Frontal cortex (tissue), 3 donors: ENCODE measurements at regions not wholly inside any gene's neighbourhood (a gene's known extent, or its start where the extent isn't known, plus 50 kb on each side); places are given as distances from the start of the nearest gene placed in this dataset.

Experiments used
- DNase-seq, 2 donors: peaks; one replicate each; pipeline ENCODE4 v3.0.0; 2012; ENCODE audit warnings: low spot score in 2 of 2
- FAIRE-seq: peaks from 2 replicates; lab custom pipeline; 2012; peaks lifted over from hg19 to GRCh38; lab: Jason Lieb, UNC
- donor health status: control.
- donor health status: control.
- donor health status: control.

DNA sequence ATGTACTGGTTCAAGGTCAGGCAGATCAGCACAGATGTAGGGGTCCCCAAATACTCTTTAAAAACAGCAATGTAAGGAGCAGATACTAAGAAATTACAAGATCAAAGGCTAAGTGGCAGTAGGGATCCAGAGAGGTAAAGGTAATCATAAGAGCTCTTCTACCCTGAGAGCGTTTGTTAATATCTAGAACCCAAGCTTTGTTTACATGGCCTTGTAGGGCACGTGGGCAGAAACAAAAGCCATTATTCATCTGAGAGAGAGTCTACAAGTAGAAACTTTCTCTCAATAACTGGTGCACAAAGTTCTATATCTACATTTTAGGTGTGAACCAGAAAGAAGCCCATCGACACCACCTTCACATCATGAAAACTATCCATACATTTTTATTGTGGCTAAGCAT is 225.6 kb upstream of the PCDH10 start:
- no peak for DNase-seq
- FAIRE-seq, result no peak

DNA sequence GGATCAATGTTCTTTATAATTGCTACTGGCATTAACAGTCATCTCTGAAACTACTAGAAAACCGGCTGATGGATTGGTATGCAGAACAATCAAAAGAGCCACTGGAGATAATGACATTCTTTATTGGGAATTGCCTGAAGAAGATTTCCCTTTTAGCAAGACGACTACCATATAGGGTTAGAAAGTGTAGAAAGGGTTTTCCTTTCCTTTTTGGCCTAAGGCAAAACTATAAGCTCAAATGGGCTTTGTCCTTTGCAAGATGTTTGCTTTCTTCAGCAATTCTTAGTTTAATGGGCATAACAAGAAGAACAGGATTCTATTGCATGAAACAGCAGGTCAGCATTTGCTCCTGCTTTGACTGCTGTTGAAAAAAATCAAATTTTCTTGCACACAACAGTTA is 214.2 kb upstream of the PCDH10 start:
- FAIRE-seq, result no peak

DNA sequence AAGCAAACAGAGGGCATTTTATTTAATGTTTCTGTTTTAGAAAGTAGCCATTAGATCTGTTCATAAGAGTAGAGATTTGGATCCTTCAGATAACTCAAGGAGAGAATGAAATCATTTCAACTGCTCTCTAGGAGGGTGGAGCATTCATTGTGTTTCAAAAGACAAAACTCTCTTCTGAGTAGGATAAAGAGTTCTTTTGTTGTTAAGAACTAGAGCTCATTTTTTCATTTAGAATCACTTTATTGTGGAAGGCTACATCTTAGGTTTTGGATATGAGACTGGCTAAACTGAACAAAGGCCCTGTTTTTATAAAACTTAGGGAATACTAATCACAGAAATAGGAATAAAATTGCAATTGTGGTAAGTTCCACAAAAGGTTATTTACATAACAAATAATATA is 193.9 kb upstream of the PCDH10 start:
- DNase-seq, result peak in 1 of 2 donors; percentile 40
- FAIRE-seq, result peak; percentile 97

More for the DNA sequence above, 214.2 kb upstream of the PCDH10 start:
- no peak for DNase-seq

DNA sequence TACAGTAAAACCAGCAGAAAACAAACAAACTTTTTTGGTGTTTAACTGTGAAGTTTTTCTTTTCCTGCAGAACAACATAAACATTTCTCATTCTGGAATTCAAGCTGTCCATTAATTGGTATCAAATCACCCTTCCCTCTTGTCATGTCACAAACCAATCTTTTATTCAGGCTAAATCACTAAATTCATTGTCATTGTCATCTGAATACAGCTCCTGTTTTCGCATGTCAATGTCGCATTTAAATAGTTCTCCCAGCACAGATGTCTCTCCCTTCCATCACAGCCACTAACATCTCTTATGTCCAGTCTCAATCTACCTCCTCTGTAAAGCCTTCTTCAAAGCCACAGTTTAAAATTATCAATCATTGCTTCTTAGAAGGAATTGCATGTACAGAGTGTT is 192.1 kb upstream of the PCDH10 start:
- peak; percentile 77 for FAIRE-seq
- no peak for DNase-seq

DNA sequence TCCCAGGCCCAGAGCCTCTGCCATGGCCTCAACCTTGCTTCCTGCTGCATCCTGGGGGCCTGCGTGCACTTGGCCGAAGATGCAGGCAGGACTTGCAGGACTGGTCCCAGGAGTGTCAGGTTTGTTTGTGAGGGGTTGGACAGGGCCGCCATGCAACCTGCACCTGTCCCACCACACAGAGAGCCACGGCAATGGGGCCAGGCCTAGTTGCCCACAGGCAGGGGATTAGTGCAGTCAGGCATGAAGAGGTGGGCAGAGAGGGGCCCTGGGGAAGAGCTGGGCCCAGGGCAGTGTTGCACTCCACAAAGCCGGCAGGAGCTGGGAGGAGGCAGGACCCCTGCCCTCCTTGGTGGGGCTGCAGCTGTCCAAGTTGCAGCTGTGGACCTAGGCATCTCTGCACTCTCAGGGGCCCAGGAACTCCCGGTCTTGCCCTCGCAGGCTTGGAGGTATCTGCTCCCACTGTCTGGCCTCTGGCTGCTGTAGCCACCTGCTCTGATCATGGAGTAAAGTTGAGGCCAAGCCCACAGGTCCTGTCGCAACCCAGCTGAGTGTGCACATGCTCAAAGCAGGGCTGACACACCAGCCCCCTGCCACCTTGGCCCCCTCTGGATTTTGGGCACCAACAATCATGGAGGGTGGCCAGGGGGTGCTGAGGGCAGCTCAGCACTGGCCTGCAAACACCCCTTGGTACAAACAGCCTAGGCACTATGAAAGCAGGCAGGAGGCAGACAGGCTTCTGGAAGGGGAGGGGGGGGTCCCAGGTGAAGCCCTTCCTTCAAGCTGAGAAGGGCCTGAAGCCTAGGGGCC is 190.4 kb upstream of the PCDH10 start:
- FAIRE-seq (no peak), DNase-seq (no peak)

DNA sequence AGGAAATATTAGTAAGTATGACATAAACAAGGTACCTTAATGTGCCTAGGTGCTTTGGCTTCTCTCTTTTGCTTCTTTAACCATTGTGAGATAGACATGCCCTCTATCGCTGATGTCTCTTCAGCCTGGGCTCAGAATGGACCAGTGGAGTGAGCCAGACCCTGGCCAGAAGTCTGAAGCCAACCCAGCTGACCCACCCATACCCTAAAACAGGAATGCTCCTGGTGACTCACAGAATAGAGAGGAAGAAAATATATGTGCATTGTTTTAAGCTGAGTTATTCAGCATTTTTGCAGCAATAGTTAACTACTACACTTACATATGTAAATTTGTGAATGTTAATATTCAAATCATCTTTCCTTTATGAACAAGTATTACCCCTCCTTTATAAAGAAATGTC is 167.5 kb upstream of the PCDH10 start:
- DNase-seq (no peak), FAIRE-seq (peak; percentile 15)

DNA sequence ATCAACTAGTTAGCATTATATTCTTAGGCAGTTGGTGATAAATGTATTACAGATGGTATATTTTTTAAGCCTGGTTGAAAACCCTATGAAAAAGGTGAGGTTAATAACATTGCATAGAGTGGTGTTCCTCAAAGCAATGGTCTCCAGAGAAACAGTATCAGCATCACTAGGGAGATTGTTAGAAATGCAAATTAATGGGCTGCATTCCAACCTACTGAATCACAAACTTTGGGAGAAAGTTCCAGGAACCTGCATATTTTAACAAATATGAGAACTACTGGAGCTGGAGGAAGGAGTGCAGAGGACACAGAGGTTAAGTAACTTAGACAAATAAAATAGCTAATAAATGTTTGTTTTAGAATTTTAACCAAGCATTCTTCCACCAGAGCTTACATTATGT is 166.9 kb upstream of the PCDH10 start:
- DNase-seq, result no peak

DNA sequence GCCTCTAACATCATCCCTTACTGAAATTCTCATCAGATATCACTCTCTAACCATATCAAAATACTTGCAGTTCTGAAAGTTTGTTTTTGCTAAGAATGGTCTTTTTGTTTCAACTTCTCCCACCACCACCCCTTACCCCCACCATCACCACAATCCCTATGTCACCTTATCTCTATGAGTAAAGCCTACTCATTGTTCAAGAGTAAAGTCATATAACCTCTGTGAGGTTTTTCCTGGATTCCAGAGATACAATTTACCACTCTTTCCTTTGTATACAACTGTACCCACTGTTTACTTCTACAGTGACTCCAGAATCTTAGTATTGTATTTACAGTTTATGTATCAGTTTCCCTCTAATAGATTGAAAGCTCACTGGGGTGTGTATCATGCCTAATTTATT is 158.0 kb upstream of the PCDH10 start:
- DNase-seq (no peak), FAIRE-seq (no peak)

More for the DNA sequence above, 166.9 kb upstream of the PCDH10 start:
- no peak for FAIRE-seq

DNA sequence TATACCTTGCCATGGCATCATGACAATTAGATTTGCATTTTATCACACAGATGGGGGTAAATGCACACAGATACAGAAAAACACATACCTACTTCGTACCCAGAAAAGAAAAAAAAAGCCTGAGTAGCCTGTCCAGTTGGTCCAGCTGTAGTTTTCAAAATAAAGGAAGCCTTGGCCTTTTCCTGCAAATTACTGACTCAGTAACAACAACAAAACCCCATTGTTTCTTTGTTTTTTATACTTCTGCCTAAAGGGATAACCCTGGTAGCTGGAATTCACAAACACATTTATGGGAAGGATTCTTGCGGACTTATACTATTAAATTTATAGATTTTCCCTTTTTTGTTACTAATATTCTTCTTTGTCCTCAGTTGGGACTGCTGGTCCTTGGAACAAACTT is 156.4 kb upstream of the PCDH10 start:
- FAIRE-seq, result no peak
- no peak for DNase-seq

DNA sequence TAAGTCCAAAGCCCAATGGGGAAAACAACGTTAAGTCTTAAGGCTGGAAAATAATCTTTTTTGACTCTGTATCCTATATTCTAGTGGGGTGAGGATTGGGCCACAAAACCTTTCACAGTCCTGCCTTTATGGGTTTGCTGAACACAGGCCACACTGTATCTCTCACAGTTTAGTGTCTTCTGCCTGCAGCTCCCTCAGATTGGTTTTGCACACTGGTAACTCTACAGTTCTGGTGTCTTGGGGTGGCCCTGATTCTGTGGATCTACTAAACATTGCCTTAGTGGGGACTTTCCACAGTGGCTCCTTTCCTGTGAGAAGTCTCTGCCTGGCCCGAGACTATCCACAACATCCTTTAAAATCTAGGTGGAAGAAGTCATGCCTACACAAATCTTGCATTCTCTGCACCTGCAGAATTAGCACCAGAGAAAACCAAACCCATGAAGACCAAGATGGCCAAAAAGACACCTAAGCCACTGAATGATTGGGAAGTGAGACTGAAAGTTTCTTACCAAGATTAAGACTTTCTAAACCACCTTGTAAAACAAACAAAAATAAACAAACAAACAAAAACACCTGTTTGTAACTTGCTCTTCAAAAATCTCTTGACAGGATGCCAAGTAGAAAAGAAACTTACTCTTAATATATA is 150.4 kb upstream of the PCDH10 start:
- DNase-seq, result no peak
- no peak for FAIRE-seq

DNA sequence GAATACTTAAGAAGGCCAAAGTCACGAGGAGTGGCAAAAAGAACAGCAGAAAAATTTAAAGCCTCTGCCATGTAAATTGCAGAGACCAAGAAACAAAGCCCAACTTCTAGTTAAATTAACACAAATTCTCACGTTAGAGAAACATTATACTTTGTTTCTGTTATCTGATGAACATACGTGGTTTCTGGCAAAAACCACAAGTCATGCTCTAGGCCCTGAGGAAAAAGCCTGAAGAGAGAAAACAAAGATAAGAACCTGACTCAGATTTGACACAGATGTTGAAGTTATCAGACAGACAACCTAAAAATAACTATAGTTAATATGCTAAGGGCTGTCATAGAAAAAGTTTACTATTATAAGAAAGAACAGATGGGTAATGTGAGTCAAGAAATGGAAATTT is 149.1 kb upstream of the PCDH10 start:
- no peak for DNase-seq
- FAIRE-seq, result no peak

DNA sequence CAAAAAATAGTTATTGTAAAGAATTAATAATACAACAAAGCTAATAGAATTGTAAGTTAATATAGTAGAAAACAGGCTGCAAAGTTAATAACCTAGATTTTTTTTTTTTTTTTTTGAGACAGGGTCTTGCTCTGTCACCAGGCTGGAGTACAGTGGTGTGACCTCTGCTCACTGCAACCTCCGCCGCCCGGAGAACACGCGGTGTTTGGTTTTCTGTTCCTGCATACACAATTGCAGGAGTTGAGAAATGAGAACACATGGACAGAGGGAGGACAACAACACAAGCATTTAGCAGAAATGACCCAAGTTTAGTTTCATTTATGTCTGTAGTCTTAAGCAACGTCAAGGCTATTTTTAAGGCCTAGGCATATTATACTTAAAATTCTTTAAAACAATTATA is 145.9 kb upstream of the PCDH10 start:
- no peak for FAIRE-seq

DNA sequence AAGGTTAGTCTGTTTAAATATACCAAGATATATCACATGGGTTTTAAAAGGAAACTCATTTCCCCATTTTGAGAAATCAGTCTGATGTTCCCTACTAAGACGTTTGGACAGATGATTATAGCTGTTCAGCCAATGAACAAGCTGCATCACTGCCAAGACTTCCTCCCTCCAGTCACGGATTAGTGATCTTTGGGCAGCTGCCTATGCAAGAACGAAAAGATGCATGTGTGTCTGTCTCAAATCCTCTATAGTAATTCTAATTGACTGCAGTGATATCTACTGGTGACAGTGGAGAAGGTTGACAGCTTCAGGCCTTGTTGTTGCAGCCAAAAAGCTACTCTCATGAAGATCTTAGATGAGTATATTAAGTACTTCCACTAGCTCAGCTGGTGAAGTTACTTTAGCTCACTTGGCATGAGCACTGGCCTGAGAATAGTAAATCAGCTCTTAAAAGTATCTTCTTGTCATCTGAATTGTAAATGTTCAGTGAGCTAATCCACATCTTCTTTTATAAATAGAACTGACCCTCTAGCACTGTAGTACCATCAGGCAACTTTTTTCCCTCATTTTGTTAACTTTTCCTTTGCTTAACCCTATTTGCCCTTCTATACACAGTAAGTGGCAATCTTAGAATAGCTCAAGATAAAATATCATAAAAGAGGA is 134.5 kb upstream of the PCDH10 start:
- FAIRE-seq (no peak), DNase-seq (no peak)

More for the DNA sequence above, 145.9 kb upstream of the PCDH10 start:
- DNase-seq, result no peak

DNA sequence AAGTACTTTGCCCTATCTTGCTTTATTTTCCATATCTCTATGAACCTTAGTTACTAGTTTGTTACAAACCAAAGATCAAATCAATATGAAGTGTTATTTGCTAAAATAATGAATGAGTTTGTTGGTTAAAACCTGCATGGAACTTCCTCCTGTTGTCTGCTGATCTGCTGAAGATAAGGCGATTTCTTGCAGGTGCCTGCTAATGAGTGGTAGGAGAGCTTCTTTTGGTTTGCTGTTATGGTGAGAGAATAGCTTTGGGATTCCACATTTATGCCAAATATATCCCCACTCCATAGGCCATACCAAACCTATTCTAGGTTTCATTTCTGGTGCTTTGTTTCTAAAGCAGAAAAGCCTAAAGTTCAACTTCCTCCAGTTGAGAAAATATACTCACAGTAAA is 103.8 kb upstream of the PCDH10 start:
- no peak for FAIRE-seq
- no peak for DNase-seq

DNA sequence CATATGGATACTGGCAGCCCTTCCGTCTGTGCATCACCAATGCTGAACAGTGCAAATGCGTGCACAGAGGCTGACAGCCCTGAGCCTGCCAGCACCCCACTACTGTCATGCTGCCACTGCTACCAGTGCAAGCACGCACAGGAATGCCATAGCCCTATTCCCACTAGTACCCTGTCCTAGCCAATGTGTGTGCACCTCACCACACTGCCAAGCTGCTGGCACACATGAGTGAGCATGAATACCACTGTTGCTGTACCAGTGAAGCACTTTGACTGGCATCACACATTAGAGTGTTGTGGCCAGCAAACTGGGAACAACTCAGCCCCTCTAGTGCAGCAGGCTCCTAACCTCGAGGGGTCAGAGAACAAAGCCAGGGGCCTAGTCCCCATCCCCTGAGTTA is 102.9 kb upstream of the PCDH10 start:
- DNase-seq (no peak), FAIRE-seq (no peak)

DNA sequence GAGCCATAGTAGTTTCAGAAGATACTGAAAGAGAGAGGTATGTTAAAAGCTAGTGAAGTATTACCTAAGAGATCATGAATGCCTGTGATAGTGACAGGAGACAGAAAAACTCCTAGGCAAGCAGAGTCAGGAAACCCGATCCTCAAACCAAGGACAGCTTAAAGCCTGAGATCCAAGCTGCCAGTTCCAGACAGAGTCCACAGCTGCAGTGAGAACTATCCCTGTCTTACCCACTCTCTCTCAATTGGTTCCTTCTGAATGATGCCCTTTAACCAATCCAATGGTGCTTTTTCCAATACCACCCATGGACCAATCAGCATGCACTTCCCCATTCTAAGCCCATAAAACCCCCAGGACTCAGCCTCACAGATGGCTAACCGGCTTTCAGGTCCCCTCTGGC is 90.4 kb upstream of the PCDH10 start:
- no peak for FAIRE-seq
- no peak for DNase-seq

DNA sequence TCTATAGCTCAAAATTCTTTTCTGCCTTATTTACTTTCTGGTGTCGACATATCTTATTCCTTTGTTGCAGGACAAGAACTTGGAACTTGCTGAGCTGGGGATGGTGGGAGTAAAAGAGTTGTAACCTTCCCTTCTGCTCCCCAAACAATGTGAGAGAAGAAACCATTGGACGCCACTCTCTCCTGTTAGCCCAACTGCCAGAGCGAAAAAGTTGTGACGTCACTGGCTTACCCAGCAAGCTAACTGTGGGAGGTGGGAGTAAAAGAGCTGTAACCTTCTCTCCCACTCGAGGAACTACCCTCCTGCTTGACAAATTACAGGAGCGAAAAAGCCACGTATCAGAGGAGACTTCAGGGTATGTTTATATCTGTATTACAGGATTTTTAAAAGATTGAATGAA is 90.0 kb upstream of the PCDH10 start:
- DNase-seq, result no peak
- FAIRE-seq, result no peak

DNA sequence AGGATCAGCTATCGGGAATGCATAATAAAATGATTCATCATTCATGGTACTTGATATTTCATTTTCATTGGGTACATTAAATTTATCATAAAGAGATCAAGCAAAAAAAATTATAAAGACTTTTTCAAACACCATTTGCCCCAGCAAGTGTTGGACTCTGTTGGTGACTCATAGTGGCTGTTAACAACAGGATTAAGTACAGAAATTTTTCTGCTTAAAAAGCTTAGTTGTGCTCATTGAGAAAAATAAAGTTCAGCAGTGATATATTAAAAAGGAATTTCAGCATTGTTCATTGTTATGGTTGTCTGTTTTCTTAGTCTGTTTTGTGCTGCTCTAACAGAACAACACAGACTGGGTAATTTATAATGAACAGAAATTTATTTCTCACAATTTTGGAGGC is 86.2 kb upstream of the PCDH10 start:
- FAIRE-seq (no peak), DNase-seq (no peak)

DNA sequence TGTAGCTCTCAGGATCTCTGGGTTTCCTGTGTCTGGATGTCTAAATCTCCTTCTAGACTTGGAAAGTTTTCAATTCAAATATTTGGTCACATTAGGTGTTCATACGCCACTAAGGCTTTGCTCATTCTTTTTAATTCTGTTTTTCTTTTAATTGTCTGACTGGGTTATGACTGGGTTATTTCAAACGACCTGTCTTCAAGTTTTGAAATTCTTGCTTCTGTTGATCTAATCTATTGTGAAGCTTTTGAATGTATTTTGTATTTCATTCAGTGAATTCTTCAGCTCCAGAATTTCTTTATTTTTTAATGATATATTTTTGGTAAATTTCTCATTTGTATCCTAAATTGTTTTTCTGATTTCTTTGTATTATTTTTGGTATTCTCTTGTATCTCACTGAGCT is 81.0 kb upstream of the PCDH10 start:
- DNase-seq (no peak), FAIRE-seq (peak; percentile 37)

DNA sequence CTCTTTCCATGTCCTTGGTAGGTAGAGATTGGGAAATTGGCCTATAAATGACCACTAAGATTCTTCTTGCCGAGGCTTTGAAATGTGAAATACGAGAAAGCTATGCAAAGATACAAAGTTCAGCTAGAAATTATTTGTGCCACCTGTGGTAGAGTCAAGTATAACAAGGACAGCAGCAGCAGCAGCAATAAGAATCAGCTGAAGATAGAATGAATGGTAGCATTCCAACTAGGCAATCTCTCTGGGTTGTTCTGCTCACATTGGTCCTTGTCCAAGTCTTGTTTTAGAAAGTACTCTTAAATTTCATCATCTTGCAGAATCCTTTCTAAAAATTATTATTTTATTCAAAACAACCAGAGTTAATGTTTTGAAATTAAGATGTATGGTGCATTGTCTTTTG is 67.8 kb upstream of the PCDH10 start:
- no peak for DNase-seq
- FAIRE-seq, result no peak

DNA sequence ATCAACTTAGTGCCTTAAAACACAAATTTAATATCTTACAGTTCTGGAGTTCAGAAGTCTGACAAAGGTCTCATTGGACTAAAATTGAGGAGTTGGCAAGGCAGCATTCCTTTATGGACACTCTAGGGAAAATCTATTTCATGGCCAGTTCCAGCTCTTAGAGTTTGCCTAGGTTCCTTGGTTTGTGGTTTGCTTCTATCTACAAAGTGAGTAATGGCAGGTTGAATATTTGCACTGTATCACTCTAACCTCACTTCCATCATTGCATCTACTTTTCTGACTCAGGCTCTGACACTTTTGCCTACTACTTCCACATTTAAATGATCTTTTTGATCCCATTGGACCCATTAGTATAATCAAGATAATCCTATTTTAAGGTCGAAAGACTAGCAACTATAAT is 64.7 kb upstream of the PCDH10 start:
- no peak for DNase-seq
- FAIRE-seq, result no peak
